HCT116 (cell line): ENCODE measurements at regions not wholly inside any gene's neighbourhood (a gene's known extent, or its start where the extent isn't known, plus 50 kb on each side); places are given as distances from the start of the nearest gene placed in this dataset.

Source experiments
- ATAC-seq: fragments of 200-7000 bp; cut with Tn5 transposase; 2 replicates; pipeline ENCODE4 v1.9.1; 2020; ENCODE audit warnings: mild to moderate bottlenecking, moderate library complexity
- BruUV-seq: library from RNA; stranded (reverse); fragments of 400-500 nt; replicated peaks from 2 replicates; lab custom pipeline; 2021; lab: Mats Ljungman, UMichigan
- CTCF ChIA-PET: fragments of 300-600 bp; sonication (Branson Sonifier 250); formaldehyde crosslinking; loops from one replicate; lab custom pipeline; 2021; ENCODE audit warnings: antibody characterized with exemption; lab: Charles Lee
- POLR2A ChIA-PET: fragments of 300-600, 350-600 bp; sonication (Branson Sonifier 250); formaldehyde crosslinking; loops from one replicate; lab custom pipeline; 2021; ENCODE audit warnings: antibody characterized with exemption; lab: Charles Lee
- RAD21 ChIA-PET, 2 experiments: fragments of 300-600 bp; sonication (Branson Sonifier 250); formaldehyde crosslinking; loops; one replicate each; lab custom pipeline; 2023; ENCODE audit warnings: low total read pairs in 2 of 2; ENCODE audit not compliant: uncharacterized antibody in 2 of 2, unreplicated experiment in 2 of 2, low non-redundant PET in 1 of 2; lab: Charles Lee
- DNase-seq: peaks from one replicate; pipeline ENCODE4 v3.0.0-alpha.2; 2010; ENCODE audit warnings: low read depth, low spot score
- H2AFZ ChIP-seq: fragments of 200-600 bp; shearing (Covaris generic), sonication (generic); 2 replicates; pipeline ENCODE4 v1.6.1; 2017; ENCODE audit warnings: low read depth, mixed run types, mixed read lengths, antibody characterized with exemption, low read length; ENCODE audit not compliant: poor library complexity, severe bottlenecking
- H3K27ac ChIP-seq: 2 replicates; pipeline ENCODE4 v1.5.1; 2012; ENCODE audit warnings: low read depth, low read length
- H3K27me3 ChIP-seq: fragments of 200-600 bp; sonication (generic); 2 replicates; pipeline ENCODE4 v1.6.1; 2016; ENCODE audit warnings: mixed run types, low read length, mixed read lengths; ENCODE audit not compliant: insufficient read depth
- H3K36me3 ChIP-seq, 2 experiments: fragments of 200-500 bp in 1 of 2; fragments of 200-600 bp in 1 of 2; sonication (Bioruptor generic) in 1 of 2; sonication (generic) in 1 of 2; 2 replicates each; pipeline versions ENCODE4 v1.5.1 to v1.6.1; 2014 to 2016; ENCODE audit warnings: low read length in 2 of 2, inconsistent platforms in 1 of 2, mixed read lengths in 1 of 2, mixed run types in 1 of 2; ENCODE audit not compliant: insufficient read depth in 2 of 2, control insufficient read depth in 1 of 2
- H3K4me1 ChIP-seq, 2 experiments: fragments of 200-600 bp in 1 of 2; sonication (generic) in 1 of 2; 2 replicates each; pipeline versions ENCODE4 v1.5.1 to v1.6.1; 2012 to 2017; ENCODE audit warnings: low read length in 2 of 2, inconsistent platforms in 1 of 2, mild to moderate bottlenecking in 1 of 2, mixed read lengths in 1 of 2, mixed run types in 1 of 2, moderate library complexity in 1 of 2; ENCODE audit not compliant: insufficient read depth in 2 of 2, control insufficient read depth in 1 of 2
- H3K4me2 ChIP-seq: fragments of 200-600 bp; sonication (generic); 2 replicates; pipeline ENCODE4 v1.6.1; 2017; ENCODE audit warnings: mixed run types, low read length, mixed read lengths
- H3K4me3 ChIP-seq, 2 experiments: fragments of 200-600 bp in 1 of 2; sonication (generic) in 1 of 2; replicated peaks in 1 of 2; 2 replicates each; pipeline ENCODE4 v1.5.1; 2011 to 2016; ENCODE audit warnings: low read length in 2 of 2, control low read depth in 1 of 2, low read depth in 1 of 2, mild to moderate bottlenecking in 1 of 2, mixed read lengths in 1 of 2, mixed run types in 1 of 2
- H3K79me2 ChIP-seq: fragments of 200-600 bp; sonication (generic); 2 replicates; pipeline ENCODE4 v1.6.1; 2017; ENCODE audit warnings: mild to moderate bottlenecking, mixed run types, low read length, moderate library complexity, mixed read lengths; ENCODE audit not compliant: insufficient read depth
- H3K9ac ChIP-seq: fragments of 200-600 bp; sonication (generic); 2 replicates; pipeline ENCODE4 v1.6.1; 2016; ENCODE audit warnings: low read length, mixed read lengths
- H3K9me2 ChIP-seq: fragments of 200-600 bp; sonication (generic), shearing (Covaris generic); 2 replicates; pipeline ENCODE4 v1.6.1; 2017; ENCODE audit warnings: mixed run types, mild to moderate bottlenecking, moderate library complexity; ENCODE audit not compliant: insufficient read depth
- H3K9me3 ChIP-seq, 2 experiments: fragments of 200-500 bp in 1 of 2; fragments of 200-600 bp in 1 of 2; sonication (Bioruptor generic) in 1 of 2; sonication (generic) in 1 of 2; 2 replicates each; pipeline ENCODE4 v1.6.1; 2014 to 2017; ENCODE audit warnings: low read length in 2 of 2, mixed read lengths in 2 of 2, inconsistent platforms in 1 of 2, low read depth in 1 of 2, mild to moderate bottlenecking in 1 of 2, mixed run types in 1 of 2, moderate library complexity in 1 of 2; ENCODE audit not compliant: control insufficient read depth in 1 of 2, insufficient read depth in 1 of 2
- H4K20me1 ChIP-seq: fragments of 200-600 bp; sonication (generic), shearing (Covaris generic); 2 replicates; pipeline ENCODE4 v1.6.1; 2017; ENCODE audit warnings: mixed run types, mild to moderate bottlenecking, moderate library complexity; ENCODE audit not compliant: insufficient read depth
- CBX3 ChIP-seq: IDR thresholded peaks from 2 replicates; pipeline ENCODE4 v1.6.1; 2012; ENCODE audit warnings: low read depth
- EGR1 ChIP-seq: IDR thresholded peaks from 2 replicates; pipeline ENCODE4 v1.6.1; 2012; ENCODE audit warnings: low read depth
- ELF1 ChIP-seq: IDR thresholded peaks from 2 replicates; pipeline ENCODE4 v1.6.1; 2012; ENCODE audit warnings: low read depth, borderline replicate concordance
- EZH2 ChIP-seq: fragments of 200-600 bp; sonication (generic); IDR thresholded peaks from 2 replicates; pipeline ENCODE4 v1.6.1; 2017; ENCODE audit warnings: antibody characterized with exemption, mixed run types
- JUND ChIP-seq: IDR thresholded peaks from 2 replicates; pipeline ENCODE4 v1.6.1; 2012
- MAX ChIP-seq: IDR thresholded peaks from 2 replicates; pipeline ENCODE4 v1.6.1; 2012
- POLR2A ChIP-seq: IDR thresholded peaks from 2 replicates; pipeline ENCODE4 v1.7.0; 2011; ENCODE audit warnings: borderline replicate concordance; ENCODE audit not compliant: insufficient read depth, insufficient read length; ENCODE audit errors: extremely low read depth
- POLR2AphosphoS5 ChIP-seq: IDR thresholded peaks from 2 replicates; pipeline ENCODE4 v1.6.1; 2011; ENCODE audit warnings: mild to moderate bottlenecking, low read depth, low read length, moderate library complexity
- SRF ChIP-seq: IDR thresholded peaks from 2 replicates; pipeline ENCODE4 v1.6.1; 2012; ENCODE audit warnings: low read depth
- TCF7L2 ChIP-seq: IDR thresholded peaks from 2 replicates; pipeline ENCODE4 v1.7.0; 2011; ENCODE audit warnings: borderline replicate concordance, inconsistent platforms; ENCODE audit not compliant: insufficient read depth, insufficient read length; ENCODE audit errors: extremely low read depth
- YY1 ChIP-seq: IDR thresholded peaks from 2 replicates; pipeline ENCODE4 v1.6.1; 2011; ENCODE audit warnings: low read length, low read depth, moderate library complexity, mild to moderate bottlenecking; ENCODE audit not compliant: insufficient replicate concordance; ENCODE audit errors: extremely low read depth
- ZFX ChIP-seq: fragments of 450-650 bp; IDR thresholded peaks from 2 replicates; pipeline ENCODE4 v1.6.1; 2017
- ZNF274 ChIP-seq: fragments of 200-500 bp; sonication (Bioruptor generic); IDR thresholded peaks from 2 replicates; pipeline ENCODE4 v1.6.1; 2014; ENCODE audit warnings: mild to moderate bottlenecking, low read depth, low read length, inconsistent platforms
- intact Hi-C: fragments of 100-400 bp; cut with micrococcal nuclease; formaldehyde crosslinking; loops from 2 replicates; pipeline ENCODE4 v1.10.0; 2022
- TF ChIP-seq, protein P1 (sequence below): IDR thresholded peaks from 2 replicates; pipeline ENCODE4 v1.6.1; 2012; ENCODE audit warnings: low read depth
- TF ChIP-seq, protein P2 (sequence below): IDR thresholded peaks from 2 replicates; pipeline ENCODE4 v1.6.1; 2011; ENCODE audit warnings: mild to moderate bottlenecking, low read length, moderate library complexity; ENCODE audit not compliant: insufficient replicate concordance; ENCODE audit errors: extremely low read depth
- TF ChIP-seq, protein P3 (sequence below): IDR thresholded peaks from 2 replicates; pipeline ENCODE4 v1.6.1; 2012
- TF ChIP-seq, protein P4 (sequence below), 3 experiments: fragments of 200-600 bp in 1 of 3; sonication (generic) in 1 of 3; IDR thresholded peaks in 2 of 3; conservative IDR thresholded peaks in 1 of 3; 2 replicates each; pipeline ENCODE4 v1.5.1; 2012 to 2017; ENCODE audit warnings: low read depth in 2 of 3, low read length in 2 of 3, antibody characterized with exemption in 1 of 3, borderline replicate concordance in 1 of 3, control low read depth in 1 of 3, mild to moderate bottlenecking in 1 of 3, mixed read lengths in 1 of 3, mixed run types in 1 of 3, moderate library complexity in 1 of 3; ENCODE audit not compliant: insufficient read depth in 1 of 3

DNA sequence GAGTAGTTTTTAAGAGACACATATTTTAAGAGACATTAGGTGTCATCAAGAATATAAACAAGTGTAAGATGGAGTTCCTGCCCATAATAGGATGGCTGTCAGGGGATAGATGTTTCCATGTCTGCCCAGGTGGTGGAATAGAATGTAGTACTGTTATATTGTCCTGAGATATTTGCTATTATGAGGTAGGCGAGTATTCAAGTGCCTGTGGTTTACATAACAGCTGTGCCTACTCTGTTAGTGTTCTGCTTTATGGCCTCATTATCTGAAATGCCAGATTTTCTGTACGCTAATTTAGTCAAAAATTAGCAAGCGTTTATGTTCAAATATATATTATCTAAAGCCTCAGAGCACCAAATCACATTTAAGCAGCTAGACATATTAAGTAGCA lies 360.2 kb upstream of the ROPN1 start (continued):
- TF ChIP-seq, protein P1, sequence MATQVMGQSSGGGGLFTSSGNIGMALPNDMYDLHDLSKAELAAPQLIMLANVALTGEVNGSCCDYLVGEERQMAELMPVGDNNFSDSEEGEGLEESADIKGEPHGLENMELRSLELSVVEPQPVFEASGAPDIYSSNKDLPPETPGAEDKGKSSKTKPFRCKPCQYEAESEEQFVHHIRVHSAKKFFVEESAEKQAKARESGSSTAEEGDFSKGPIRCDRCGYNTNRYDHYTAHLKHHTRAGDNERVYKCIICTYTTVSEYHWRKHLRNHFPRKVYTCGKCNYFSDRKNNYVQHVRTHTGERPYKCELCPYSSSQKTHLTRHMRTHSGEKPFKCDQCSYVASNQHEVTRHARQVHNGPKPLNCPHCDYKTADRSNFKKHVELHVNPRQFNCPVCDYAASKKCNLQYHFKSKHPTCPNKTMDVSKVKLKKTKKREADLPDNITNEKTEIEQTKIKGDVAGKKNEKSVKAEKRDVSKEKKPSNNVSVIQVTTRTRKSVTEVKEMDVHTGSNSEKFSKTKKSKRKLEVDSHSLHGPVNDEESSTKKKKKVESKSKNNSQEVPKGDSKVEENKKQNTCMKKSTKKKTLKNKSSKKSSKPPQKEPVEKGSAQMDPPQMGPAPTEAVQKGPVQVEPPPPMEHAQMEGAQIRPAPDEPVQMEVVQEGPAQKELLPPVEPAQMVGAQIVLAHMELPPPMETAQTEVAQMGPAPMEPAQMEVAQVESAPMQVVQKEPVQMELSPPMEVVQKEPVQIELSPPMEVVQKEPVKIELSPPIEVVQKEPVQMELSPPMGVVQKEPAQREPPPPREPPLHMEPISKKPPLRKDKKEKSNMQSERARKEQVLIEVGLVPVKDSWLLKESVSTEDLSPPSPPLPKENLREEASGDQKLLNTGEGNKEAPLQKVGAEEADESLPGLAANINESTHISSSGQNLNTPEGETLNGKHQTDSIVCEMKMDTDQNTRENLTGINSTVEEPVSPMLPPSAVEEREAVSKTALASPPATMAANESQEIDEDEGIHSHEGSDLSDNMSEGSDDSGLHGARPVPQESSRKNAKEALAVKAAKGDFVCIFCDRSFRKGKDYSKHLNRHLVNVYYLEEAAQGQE, result no peak
- TF ChIP-seq YY1, result no peak
- no peak for TF ChIP-seq MAX
- TF ChIP-seq CBX3, result no peak
- no peak for TF ChIP-seq ELF1
- TF ChIP-seq POLR2AphosphoS5, result no peak

GRCh38 chr3:124353691-124354090 lies 361.8 kb upstream of the ROPN1 start:
- no peak for TF ChIP-seq JUND
- no peak for TF ChIP-seq ELF1
- TF ChIP-seq, protein P2, sequence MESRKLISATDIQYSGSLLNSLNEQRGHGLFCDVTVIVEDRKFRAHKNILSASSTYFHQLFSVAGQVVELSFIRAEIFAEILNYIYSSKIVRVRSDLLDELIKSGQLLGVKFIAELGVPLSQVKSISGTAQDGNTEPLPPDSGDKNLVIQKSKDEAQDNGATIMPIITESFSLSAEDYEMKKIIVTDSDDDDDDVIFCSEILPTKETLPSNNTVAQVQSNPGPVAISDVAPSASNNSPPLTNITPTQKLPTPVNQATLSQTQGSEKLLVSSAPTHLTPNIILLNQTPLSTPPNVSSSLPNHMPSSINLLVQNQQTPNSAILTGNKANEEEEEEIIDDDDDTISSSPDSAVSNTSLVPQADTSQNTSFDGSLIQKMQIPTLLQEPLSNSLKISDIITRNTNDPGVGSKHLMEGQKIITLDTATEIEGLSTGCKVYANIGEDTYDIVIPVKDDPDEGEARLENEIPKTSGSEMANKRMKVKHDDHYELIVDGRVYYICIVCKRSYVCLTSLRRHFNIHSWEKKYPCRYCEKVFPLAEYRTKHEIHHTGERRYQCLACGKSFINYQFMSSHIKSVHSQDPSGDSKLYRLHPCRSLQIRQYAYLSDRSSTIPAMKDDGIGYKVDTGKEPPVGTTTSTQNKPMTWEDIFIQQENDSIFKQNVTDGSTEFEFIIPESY, result no peak
- TF ChIP-seq, protein P3, sequence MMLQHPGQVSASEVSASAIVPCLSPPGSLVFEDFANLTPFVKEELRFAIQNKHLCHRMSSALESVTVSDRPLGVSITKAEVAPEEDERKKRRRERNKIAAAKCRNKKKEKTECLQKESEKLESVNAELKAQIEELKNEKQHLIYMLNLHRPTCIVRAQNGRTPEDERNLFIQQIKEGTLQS, result no peak
- TF ChIP-seq EZH2, result no peak
- TF ChIP-seq ZFX, result no peak
- no peak for TF ChIP-seq SRF
- TF ChIP-seq TCF7L2, result no peak
- TF ChIP-seq, protein P4, sequence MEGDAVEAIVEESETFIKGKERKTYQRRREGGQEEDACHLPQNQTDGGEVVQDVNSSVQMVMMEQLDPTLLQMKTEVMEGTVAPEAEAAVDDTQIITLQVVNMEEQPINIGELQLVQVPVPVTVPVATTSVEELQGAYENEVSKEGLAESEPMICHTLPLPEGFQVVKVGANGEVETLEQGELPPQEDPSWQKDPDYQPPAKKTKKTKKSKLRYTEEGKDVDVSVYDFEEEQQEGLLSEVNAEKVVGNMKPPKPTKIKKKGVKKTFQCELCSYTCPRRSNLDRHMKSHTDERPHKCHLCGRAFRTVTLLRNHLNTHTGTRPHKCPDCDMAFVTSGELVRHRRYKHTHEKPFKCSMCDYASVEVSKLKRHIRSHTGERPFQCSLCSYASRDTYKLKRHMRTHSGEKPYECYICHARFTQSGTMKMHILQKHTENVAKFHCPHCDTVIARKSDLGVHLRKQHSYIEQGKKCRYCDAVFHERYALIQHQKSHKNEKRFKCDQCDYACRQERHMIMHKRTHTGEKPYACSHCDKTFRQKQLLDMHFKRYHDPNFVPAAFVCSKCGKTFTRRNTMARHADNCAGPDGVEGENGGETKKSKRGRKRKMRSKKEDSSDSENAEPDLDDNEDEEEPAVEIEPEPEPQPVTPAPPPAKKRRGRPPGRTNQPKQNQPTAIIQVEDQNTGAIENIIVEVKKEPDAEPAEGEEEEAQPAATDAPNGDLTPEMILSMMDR (IDR thresholded peaks at IDR 0.05 in 2 of 3, conservative IDR thresholded peaks at IDR 0.05 in 1 of 3; ENCODE audit: borderline replicate concordance in 1 of 3, insufficient read depth in 1 of 3, low read depth in 2 of 3, low read length in 2 of 3), result no peak
- no peak for TF ChIP-seq YY1
- TF ChIP-seq ZNF274, result no peak
- no peak for TF ChIP-seq EGR1
- TF ChIP-seq MAX, result no peak
- TF ChIP-seq POLR2AphosphoS5, result no peak
- no peak for TF ChIP-seq POLR2A
- Histone ChIP-seq H3K9me2 (no peaks in the 10 kb centered on the region), H3K9ac (no peak overlapping the region), H3K27me3 (peaks cover 43% of the 10 kb centered on the region), H3K4me2 (no peak overlapping the region), H3K36me3 (no peaks in the 10 kb centered on the region), H3K27ac (no peak overlapping the region), H3K4me3 (no peak overlapping the region), H3K9me3 (no peaks in the 10 kb centered on the region), H3K79me2 (no peaks in the 10 kb centered on the region), H3K4me1 (no peaks in the 10 kb centered on the region), H2AFZ (no peak overlapping the region), H4K20me1 (no peaks in the 10 kb centered on the region)
- no TSS peak for BruUV-seq
- ATAC-seq (no peak), DNase-seq (no peak)
- ChIA-PET RAD21 (no interaction called here), POLR2A (no interaction called here), CTCF (no interaction called here)
- intact Hi-C loops, result no loop called here
